B cell (primary cell): ENCODE measurements at regions not wholly inside any gene's neighbourhood (a gene's known extent, or its start where the extent isn't known, plus 50 kb on each side); places are given as distances from the start of the nearest gene placed in this dataset.

ENCODE experiments used
- ATAC-seq: fragments of 200-7000 bp; cut with Tn5 transposase; one replicate; pipeline ENCODE4 v1.10.0; 2021; ENCODE audit warnings: low read depth, mild to moderate bottlenecking, moderate number of reproducible peaks, moderate library complexity
- CTCF ChIA-PET: fragments of 350-600 bp; sonication (Branson Sonifier 250); formaldehyde crosslinking; loops from one replicate; lab custom pipeline; 2021; ENCODE audit warnings: antibody characterized with exemption, inconsistent platforms; lab: Charles Lee
- POLR2A ChIA-PET: fragments of 350-600 bp; sonication (Branson Sonifier 250); formaldehyde crosslinking; loops from one replicate; lab custom pipeline; 2021; ENCODE audit warnings: antibody characterized with exemption; lab: Charles Lee
- DNase-seq: peaks from one replicate; pipeline ENCODE4 v3.0.0; 2013
- H2AFZ ChIP-seq: 2 replicates; pipeline ENCODE4 v1.6.1; 2012; ENCODE audit warnings: mild to moderate bottlenecking, low read depth, low read length; ENCODE audit not compliant: insufficient read depth, poor library complexity, severe bottlenecking
- H3K27ac ChIP-seq, 2 donors: 1 replicate in 1 of 2; 2 replicates in 1 of 2; pipeline ENCODE4 v1.5.1; 2012 to 2013; ENCODE audit warnings: low read length in 2 of 2, mild to moderate bottlenecking in 2 of 2, moderate library complexity in 1 of 2
- H3K27me3 ChIP-seq, 4 experiments: fragments of 200-600 bp in 1 of 4; sonication (generic) in 1 of 4; replicated peaks in 1 of 4; 1 replicate in 2 of 4; 2 replicates in 2 of 4; pipeline versions ENCODE4 v1.6.1 to v1.7.0; 2013 to 2016; ENCODE audit warnings: low read length in 3 of 4, mild to moderate bottlenecking in 2 of 4, mixed read lengths in 1 of 4, moderate library complexity in 1 of 4; ENCODE audit not compliant: insufficient read depth in 4 of 4, control insufficient read depth in 3 of 4; ENCODE audit errors: control extremely low read depth in 1 of 4
- H3K36me3 ChIP-seq, 2 experiments: replicated peaks in 1 of 2; 1 replicate in 1 of 2; 2 replicates in 1 of 2; pipeline versions ENCODE4 v1.6.1 to v1.7.1; 2013; ENCODE audit warnings: low read length in 1 of 2; ENCODE audit not compliant: insufficient read depth in 2 of 2, control insufficient read depth in 1 of 2; ENCODE audit errors: control extremely low read depth in 1 of 2, extremely low read depth in 1 of 2
- H3K4me1 ChIP-seq, 2 donors: fragments of 200-600 bp in 1 of 2; sonication (generic) in 1 of 2; 1 replicate in 1 of 2; 2 replicates in 1 of 2; pipeline versions ENCODE4 v1.5.1 to v1.6.1; 2013 to 2017; ENCODE audit warnings: low read length in 2 of 2; ENCODE audit not compliant: control insufficient read depth in 2 of 2, insufficient read depth in 2 of 2
- H3K4me2 ChIP-seq: replicated peaks from 2 replicates; pipeline ENCODE3; 2012; ENCODE audit warnings: mild to moderate bottlenecking, low read depth, low read length; ENCODE audit not compliant: poor library complexity, severe bottlenecking
- H3K4me3 ChIP-seq, 5 experiments: fragments of 200-600 bp in 1 of 5; sonication (generic) in 1 of 5; 1 replicate in 3 of 5; 2 replicates in 2 of 5; pipeline versions ENCODE4 v1.5.1 to v1.7.0; 2011 to 2016; ENCODE audit warnings: low read length in 4 of 5, mild to moderate bottlenecking in 4 of 5, low read depth in 2 of 5, control low read depth in 1 of 5, moderate library complexity in 1 of 5; ENCODE audit not compliant: insufficient read depth in 1 of 5; ENCODE audit errors: control extremely low read depth in 1 of 5, extremely low read depth in 1 of 5
- H3K79me2 ChIP-seq: fragments of 200-600 bp; sonication (generic); one replicate; pipeline ENCODE4 v1.6.0; 2016; ENCODE audit warnings: low read length; ENCODE audit not compliant: control insufficient read depth, insufficient read depth
- H3K9ac ChIP-seq: fragments of 200-600 bp; sonication (generic); 2 replicates; pipeline ENCODE4 v1.6.1; 2017; ENCODE audit warnings: mild to moderate bottlenecking, low read length, moderate library complexity
- H3K9me3 ChIP-seq, 3 donors: one replicate each; pipeline versions ENCODE4 v1.6.1 to v1.7.1; 2013; ENCODE audit warnings: low read length in 2 of 3; ENCODE audit not compliant: control insufficient read depth in 2 of 3, insufficient read depth in 1 of 3; ENCODE audit errors: control extremely low read depth in 1 of 3
- H4K20me1 ChIP-seq: 2 replicates; pipeline ENCODE4 v1.6.0; 2012; ENCODE audit warnings: mild to moderate bottlenecking, low read length; ENCODE audit not compliant: insufficient read depth, control insufficient read depth, poor library complexity, severe bottlenecking
- H3K27ac Mint-ChIP-seq: one replicate; pipeline ENCODE4 v1.8.0; 2021; ENCODE audit warnings: mixed read lengths
- H3K27me3 Mint-ChIP-seq: one replicate; pipeline ENCODE4 v1.8.0; 2021; ENCODE audit warnings: mixed read lengths
- H3K4me1 Mint-ChIP-seq: one replicate; pipeline ENCODE4 v1.8.0; 2021; ENCODE audit warnings: mixed read lengths
- H3K4me3 Mint-ChIP-seq: one replicate; pipeline ENCODE4 v1.8.0; 2021; ENCODE audit warnings: mixed read lengths
- H3K9me3 Mint-ChIP-seq: one replicate; pipeline ENCODE4 v1.8.0; 2022; ENCODE audit warnings: mixed read lengths; ENCODE audit not compliant: insufficient read depth
- EZH2 ChIP-seq: IDR thresholded peaks from 2 replicates; pipeline ENCODE4 v1.6.1; 2012; ENCODE audit warnings: borderline replicate concordance, low read depth, mild to moderate bottlenecking, moderate library complexity, low read length; ENCODE audit not compliant: insufficient read depth, poor library complexity, severe bottlenecking
- WGBS: methylation state at CpG from one replicate; pipeline ENCODE4 v1.1.5; 2013; ENCODE audit warnings: missing lambda C conversion rate; ENCODE audit not compliant: insufficient coverage; 5-methylcytosine and 5-hydroxymethylcytosine counted together
- intact Hi-C: fragments of 100-400 bp; cut with micrococcal nuclease; formaldehyde crosslinking; loops from one replicate; pipeline ENCODE4 v1.10.0; 2022
- TF ChIP-seq, protein P1 (sequence below): fragments of 200-600 bp; IDR thresholded peaks from one replicate; pipeline ENCODE4 v1.8.0; 2022; ENCODE audit warnings: antibody characterized with exemption, mild to moderate bottlenecking

DNA sequence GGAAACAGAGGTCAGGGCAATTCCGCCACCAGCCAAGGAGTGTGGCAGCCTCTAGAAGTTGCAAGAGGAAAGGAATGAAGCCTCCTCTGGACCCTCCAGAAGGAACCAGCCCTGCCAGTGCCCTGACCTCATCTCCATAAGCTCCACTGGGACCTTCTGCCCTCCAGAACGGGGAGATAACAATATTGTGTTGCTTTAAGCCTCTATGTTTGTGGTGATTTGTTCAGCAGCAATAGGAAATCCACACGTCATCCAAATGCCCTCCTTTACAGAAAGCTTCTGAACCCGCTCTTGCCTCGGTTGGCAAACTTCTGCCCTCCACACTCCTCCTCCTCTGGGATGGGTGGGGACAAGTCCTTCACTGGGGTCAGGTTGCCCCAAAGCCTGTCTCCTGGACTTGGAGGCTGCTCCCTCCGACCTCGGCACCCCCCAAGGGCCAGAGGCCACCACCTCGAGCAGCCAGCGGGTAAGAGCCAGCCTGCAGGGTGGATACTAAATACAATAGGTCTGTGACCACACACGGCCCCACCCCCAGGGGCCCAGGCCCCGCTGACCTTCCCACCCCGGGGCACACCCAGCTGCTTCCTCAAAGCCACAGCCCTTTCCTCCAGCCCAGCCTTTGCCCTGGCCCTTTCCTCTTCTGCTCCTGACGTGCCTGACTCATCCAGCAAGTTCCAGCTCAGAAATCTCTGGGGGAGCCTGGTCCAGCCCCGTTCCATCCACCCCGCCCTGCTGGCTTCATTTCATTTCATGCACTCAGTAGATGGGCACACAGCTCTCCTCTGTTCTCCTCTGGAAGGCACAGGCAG lies 58.7 kb upstream of the NCOR2 start:
- no peak for ATAC-seq
- H3K4me1 Mint-ChIP-seq, result no peaks in the 10 kb centered on the region
- H3K4me3 Mint-ChIP-seq, result no peak overlapping the region
- Histone ChIP-seq H3K4me3 (no peak overlapping the region), H3K27me3 (no peaks in the 10 kb centered on the region), H4K20me1 (no peaks in the 10 kb centered on the region), H3K36me3 (no peaks in the 10 kb centered on the region), H3K9ac (no peak overlapping the region), H3K4me2 (no peak overlapping the region), H3K9me3 (peaks cover 0 to 17% (median 0%) of the 10 kb centered on the region in 3 donors), H3K4me1 (no peaks in the 10 kb centered on the region), H2AFZ (no peak overlapping the region), H3K79me2 (no peaks in the 10 kb centered on the region), H3K27ac (no peak overlapping the region)
- no peaks in the 10 kb centered on the region for H3K27me3 Mint-ChIP-seq
- ChIA-PET CTCF (no interaction called here), POLR2A (interaction anchor here (0.6 kb wide), 1 partner anchor 16 kb away, joined by 7 read pairs; no protein-coding TSS in a partner anchor)
- H3K9me3 Mint-ChIP-seq, result no peaks in the 10 kb centered on the region
- intact Hi-C loops, result no loop called here
- no peak overlapping the region for H3K27ac Mint-ChIP-seq
- 61% methylated on average over 12 of the region's 15 CpGs for WGBS
- TF ChIP-seq, protein P1, sequence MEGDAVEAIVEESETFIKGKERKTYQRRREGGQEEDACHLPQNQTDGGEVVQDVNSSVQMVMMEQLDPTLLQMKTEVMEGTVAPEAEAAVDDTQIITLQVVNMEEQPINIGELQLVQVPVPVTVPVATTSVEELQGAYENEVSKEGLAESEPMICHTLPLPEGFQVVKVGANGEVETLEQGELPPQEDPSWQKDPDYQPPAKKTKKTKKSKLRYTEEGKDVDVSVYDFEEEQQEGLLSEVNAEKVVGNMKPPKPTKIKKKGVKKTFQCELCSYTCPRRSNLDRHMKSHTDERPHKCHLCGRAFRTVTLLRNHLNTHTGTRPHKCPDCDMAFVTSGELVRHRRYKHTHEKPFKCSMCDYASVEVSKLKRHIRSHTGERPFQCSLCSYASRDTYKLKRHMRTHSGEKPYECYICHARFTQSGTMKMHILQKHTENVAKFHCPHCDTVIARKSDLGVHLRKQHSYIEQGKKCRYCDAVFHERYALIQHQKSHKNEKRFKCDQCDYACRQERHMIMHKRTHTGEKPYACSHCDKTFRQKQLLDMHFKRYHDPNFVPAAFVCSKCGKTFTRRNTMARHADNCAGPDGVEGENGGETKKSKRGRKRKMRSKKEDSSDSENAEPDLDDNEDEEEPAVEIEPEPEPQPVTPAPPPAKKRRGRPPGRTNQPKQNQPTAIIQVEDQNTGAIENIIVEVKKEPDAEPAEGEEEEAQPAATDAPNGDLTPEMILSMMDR, result no peak
- no peak for TF ChIP-seq EZH2
- DNase-seq, result no peak

DNA sequence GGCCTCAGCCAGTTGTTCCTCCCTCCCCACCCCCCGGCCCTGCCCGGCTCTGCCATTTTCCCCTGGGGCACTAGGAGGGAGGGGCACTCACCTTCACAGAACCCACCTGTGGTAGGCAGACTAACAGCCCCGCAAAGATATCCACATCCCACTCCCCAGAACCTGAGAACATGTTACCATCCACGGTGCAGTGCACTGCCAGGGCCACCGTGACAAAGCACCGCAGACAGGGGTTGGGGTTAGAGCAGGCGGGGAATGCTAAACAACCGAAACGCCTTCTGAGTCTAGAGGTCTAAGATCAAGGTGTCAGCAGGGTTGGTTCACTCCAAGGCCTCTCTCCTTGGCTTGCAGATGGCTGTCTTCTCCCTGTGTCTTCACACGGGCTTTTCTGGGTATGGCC lies 57.4 kb upstream of the NCOR2 start:
- H3K36me3 ChIP-seq, result no peaks in the 10 kb centered on the region
- Mint-ChIP-seq H3K4me3 (no peak overlapping the region), H3K27me3 (no peaks in the 10 kb centered on the region), H3K9me3 (no peaks in the 10 kb centered on the region), H3K27ac (no peak overlapping the region), H3K4me1 (no peaks in the 10 kb centered on the region)
- H3K27me3 ChIP-seq, result no peaks in the 10 kb centered on the region
- ChIA-PET CTCF (no interaction called here), POLR2A (no interaction called here)
- H3K4me3 ChIP-seq, result no peak overlapping the region
- no peaks in the 10 kb centered on the region for H4K20me1 ChIP-seq
- H3K79me2 ChIP-seq, result no peaks in the 10 kb centered on the region
- WGBS, result 97% methylated on average over 8 of the region's 10 CpGs
- no peaks in the 10 kb centered on the region for H3K4me1 ChIP-seq
- H3K9me3 ChIP-seq, result peaks cover 0 to 17% (median 0%) of the 10 kb centered on the region in 3 donors
- no peak for ATAC-seq
- H3K27ac ChIP-seq, result no peak overlapping the region
- H2AFZ ChIP-seq, result no peak overlapping the region
- TF ChIP-seq EZH2, result no peak
- TF ChIP-seq, protein P1, result no peak
- no peak overlapping the region for H3K4me2 ChIP-seq
- no peak overlapping the region for H3K9ac ChIP-seq
- intact Hi-C loops, result no loop called here
- DNase-seq, result no peak
